ENCODE measurements at regions not wholly inside any gene's neighbourhood (a gene's known extent, or its start where the extent isn't known, plus 50 kb on each side); places are given as distances from the start of the nearest gene placed in this dataset.

DNA sequence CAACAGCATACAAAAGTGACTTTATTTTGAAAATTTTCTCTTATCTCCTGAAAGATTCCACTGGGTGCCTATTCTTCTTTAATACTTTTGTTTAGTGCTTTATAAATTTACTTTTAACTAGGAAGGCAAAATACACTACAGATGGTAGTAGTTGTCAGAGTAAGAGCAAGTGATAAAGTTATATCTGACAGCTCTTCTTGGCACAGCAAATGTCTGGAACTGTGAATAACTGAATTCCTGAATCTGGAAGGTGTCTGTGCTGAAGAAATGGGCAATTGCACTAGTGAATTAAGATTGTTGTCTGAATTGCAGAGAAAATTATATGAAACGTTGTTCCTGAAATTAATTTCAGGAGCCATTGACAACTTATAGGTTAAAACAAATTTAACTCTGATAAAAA is 213.8 kb upstream of the CBLB start:
- no peak for DNase-seq (ENCODE audit: extremely low read depth, low read depth)
- TF ChIP-seq, protein P1, sequence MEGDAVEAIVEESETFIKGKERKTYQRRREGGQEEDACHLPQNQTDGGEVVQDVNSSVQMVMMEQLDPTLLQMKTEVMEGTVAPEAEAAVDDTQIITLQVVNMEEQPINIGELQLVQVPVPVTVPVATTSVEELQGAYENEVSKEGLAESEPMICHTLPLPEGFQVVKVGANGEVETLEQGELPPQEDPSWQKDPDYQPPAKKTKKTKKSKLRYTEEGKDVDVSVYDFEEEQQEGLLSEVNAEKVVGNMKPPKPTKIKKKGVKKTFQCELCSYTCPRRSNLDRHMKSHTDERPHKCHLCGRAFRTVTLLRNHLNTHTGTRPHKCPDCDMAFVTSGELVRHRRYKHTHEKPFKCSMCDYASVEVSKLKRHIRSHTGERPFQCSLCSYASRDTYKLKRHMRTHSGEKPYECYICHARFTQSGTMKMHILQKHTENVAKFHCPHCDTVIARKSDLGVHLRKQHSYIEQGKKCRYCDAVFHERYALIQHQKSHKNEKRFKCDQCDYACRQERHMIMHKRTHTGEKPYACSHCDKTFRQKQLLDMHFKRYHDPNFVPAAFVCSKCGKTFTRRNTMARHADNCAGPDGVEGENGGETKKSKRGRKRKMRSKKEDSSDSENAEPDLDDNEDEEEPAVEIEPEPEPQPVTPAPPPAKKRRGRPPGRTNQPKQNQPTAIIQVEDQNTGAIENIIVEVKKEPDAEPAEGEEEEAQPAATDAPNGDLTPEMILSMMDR (IDR thresholded peaks at IDR 0.05; ENCODE audit: low read depth, low read length) = no peak

DNA sequence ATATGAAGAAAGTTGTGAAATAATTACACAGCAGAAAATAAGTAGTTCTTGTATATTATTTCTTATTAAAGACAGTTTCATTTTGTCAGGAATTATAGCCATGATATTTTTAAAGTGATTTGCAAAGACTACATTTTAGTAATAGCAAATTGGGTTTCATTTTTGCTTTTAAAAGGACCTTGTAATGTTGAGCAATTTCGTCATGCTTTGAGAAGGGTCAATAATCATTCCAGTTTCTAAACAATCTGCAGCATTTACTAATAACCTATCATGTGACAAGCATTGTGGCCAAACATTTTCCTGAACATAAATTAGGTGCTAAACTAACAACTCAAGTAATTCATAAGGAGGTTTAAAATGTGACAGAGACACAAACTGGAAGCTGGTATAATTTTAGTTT is 214.4 kb upstream of the CBLB start:
- DNase-seq (ENCODE audit: extremely low read depth, low read depth) = no peak
- TF ChIP-seq, protein P1 (IDR thresholded peaks at IDR 0.05; ENCODE audit: low read depth, low read length) = no peak

DNA sequence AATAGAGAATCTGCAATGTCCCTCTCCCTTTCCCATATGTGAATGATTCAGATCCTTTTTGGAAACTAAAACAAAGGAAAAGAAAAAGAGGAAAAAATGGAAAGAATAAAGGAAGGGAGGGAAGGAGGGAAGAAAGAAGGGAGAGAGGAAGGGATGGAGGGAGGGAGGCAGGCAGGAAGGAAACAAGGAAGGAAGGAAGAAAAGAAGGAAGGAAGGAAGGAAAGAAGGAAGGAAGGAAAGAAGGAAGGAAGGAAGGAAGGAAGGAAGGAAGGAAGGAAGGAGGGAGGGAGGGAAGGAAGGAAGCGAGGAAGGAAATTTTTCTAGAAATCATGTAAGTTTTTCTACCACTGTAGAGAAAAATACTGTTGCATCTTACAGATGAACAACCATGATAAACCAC is 215.0 kb upstream of the CBLB start:
- TF ChIP-seq, protein P1 (IDR thresholded peaks at IDR 0.05; ENCODE audit: low read depth, low read length) = no peak
- DNase-seq (ENCODE audit: extremely low read depth, low read depth) = no peak

DNA sequence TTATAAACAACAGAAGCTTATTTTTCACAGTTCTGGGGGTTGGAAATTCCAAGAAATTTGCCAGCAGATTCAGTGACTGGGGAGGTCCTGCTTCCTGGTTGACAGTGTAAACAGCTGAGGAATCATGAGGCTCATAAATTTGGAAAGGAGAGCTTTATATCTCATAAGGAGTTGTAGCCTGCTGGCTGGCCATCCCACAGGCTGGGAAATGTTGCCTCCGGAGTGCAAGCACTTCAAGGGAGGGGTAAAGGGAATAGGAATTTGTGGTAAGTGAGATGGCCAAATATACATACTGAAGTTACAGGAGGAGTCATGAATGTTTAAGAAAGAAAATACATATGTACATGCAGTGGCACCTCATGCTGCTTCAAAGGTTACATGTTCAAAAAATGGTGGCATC is 217.2 kb upstream of the CBLB start:
- no peak for DNase-seq (ENCODE audit: extremely low read depth, low read depth)
- TF ChIP-seq, protein P1 (IDR thresholded peaks at IDR 0.05; ENCODE audit: low read depth, low read length) = no peak

DNA sequence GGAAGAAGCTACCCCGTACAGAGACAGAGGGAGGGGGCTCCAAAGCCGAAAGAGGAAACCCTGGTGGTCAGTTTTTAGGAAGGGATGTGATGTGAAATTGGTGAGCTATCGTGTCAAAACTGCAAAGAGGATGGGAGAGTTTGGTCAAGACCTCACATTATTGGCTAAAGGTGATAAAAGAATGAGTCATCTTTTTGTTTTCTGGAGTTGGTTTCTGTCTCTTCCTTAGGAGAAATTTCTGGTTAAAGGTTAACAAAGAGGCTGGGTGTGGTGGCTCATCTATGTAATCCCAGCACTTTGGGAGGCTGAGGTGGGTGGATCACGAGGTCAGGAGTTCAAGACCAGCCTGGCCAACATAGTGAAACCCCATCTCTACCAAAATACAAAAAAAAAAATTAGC is 217.8 kb upstream of the CBLB start:
- TF ChIP-seq, protein P1 (IDR thresholded peaks at IDR 0.05; ENCODE audit: low read depth, low read length) = no peak

DNA sequence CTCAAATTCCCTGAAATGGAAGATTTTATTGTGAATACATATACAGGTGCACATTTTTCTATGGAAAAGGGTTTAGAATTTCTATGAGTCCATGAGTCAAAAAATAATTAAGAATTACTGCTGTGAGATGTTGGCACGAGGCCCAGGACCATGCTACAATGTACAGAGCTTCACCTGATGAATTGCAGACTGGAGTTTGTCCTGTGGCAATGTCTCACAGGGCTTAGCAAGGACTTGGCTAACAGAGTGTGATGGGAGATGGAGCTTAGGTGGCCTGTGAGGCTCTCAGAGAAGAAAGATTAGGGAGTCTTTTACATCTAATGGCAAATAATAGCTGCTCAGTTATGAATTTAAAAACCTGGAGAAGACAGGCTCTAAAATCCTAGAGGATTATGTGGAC is 219.5 kb upstream of the CBLB start:
- no peak for DNase-seq (ENCODE audit: extremely low read depth, low read depth)
- TF ChIP-seq, protein P1 (IDR thresholded peaks at IDR 0.05; ENCODE audit: low read depth, low read length) = no peak

More for the DNA sequence above, 217.8 kb upstream of the CBLB start:
- DNase-seq (ENCODE audit: extremely low read depth, low read depth) = no peak

DNA sequence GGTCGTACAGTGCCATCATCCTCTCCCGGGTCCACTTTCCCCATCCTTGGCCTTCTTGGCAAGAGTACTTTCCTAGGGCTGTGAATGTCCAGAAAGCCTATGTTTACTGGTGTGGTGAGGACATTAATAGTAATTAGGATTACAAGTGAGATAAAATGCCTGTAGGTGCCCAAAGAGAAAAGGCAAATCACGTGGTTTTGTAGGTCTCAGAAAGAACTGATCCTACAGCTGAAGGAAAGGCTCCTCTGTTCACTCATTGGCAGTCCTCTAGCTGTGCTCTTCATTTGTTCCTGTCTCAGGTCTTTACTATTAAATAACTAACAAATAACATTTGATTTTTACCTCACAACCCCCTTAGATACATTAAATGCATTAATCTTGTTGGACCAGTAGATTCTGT is 220.1 kb upstream of the CBLB start:
- DNase-seq (ENCODE audit: extremely low read depth, low read depth) = no peak
- TF ChIP-seq, protein P1 (IDR thresholded peaks at IDR 0.05; ENCODE audit: low read depth, low read length) = no peak
